GM19452 (cell line): ENCODE measurements at regions not wholly inside any gene's neighbourhood (a gene's known extent, or its start where the extent isn't known, plus 50 kb on each side); places are given as distances from the start of the nearest gene placed in this dataset.
"Not testable (repeated sequence)": the region's sequence is repeated elsewhere in the genome, so short reads cannot be mapped to it uniquely, and the experiment has no call there.

Experiments used
- ATAC-seq: cut with Tn5 transposase; IDR thresholded peaks from one replicate; pipeline ENCODE4 v1.9.1; 2021; ENCODE audit not compliant: unreplicated experiment

DNA sequence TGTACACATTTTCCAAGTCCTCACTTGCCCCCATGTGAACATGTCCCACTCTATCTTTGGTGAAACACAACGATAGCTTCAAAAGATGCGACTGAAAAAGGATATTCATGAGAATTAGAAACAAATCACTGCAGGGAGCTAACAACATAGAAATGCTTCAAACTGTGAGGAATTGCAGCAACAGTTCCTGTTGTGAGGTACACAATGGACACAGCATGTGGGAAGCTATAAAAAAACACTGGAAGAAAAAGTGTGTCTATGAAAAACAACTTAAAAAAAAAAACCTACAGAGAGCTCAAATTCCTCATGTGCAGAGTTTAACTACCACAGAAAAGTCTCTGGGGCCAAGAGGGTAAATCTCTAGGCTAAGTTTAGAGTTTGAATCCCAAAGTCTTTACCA, 51.6 kb upstream of the BLTP1 start:
- ATAC-seq, result no peak

DNA sequence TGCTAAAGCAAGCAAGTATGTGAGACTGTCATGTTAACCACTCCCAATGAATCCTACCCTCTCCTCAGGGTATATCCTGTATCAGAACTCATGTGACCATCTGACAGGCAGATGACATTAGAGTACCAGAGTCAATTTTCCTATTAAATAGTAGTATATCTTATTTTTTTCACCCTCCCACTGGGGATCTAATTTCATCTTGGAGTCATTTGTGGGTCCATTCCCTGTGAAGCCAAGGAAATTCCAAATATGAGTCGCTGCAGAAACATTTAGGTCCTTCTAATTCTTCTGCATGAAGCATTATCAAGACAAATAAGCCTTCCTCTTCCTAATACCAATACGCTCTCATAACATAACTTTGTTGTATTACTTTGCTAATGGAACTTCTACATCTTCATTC, 52.2 kb upstream of the BLTP1 start:
- no peak for ATAC-seq

DNA sequence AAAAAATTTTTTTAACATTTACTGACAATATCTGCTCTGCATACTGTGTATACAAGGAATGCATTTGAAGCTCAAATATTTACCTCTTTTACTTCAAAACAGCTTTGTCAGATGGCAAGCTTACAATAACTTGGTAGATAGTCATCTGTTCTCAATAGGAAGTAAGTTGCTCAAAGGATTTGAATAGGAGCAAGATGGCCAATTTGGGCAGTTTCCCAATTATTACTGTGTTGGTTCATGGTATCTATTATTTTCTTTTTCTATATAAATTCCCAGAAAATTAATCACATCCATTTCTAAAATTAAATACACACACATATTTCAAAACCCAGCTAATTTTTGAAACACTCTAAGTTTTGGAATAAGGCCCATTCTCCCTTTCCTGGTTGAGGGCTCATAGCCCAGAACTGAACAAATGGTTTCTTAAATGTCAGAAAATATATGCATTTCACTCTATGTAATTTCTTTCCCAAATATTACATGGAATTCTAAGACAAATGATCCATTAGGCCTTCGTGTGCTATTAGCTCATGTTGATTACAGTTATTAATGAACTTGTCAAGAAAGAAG, 60.2 kb upstream of the BLTP1 start:
- no peak for ATAC-seq

DNA sequence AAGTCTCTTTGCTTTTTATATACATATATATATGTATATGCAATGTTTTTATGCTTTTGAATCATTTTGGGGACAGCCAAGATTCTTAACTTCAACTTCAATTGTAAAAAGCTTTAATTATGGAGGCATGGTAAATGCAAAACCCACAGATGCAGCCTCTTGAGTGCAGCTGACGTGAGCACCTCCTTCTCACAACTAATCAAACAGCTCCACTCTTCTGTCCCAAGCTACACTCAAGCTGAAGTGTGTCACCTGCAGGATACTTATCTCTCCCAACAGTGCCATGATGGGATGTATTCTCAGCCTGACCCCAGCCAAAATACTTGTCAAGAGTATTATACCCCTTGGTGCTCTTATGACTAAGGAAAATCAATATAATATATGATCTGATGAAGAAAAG, 60.7 kb upstream of the BLTP1 start:
- no peak for ATAC-seq

GRCh38 chr4:122090989-122091388, 61.1 kb upstream of the BLTP1 start:
- ATAC-seq, result no peak

DNA sequence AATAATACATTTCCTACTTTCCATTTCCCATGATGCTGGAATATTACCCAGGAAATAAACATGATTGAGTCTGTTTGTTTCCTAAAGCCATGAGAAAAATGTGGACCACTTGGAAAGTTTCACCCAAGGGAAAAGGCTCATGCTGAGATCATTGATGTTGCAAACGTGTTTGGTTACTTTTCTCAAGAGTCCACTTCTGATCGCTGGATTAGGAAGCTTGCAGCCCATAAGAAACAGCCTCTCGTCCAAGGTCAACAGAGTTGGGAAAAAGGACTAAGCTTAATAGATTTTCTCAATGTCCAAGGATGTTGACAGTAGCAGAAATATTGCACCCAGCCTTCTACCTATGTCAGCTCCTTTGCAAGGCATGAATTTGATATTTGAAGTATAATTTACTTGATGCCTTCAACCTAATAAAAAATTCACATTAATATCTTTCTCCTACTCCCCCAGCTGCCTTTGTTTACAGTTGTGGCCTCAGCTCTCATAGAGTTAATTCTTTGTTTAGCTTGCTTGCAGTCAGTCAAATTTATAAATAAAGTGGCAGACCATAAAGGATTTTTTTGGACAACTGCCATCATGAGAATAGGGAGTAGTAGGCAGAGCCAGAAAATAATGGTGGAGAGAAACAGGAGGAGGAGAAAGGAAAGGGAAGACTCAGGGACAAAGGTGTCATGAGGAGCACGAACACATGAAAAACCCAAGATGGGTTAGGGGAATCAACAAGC, 65.6 kb upstream of the BLTP1 start:
- no peak for ATAC-seq

GRCh38 chr4:122083989-122084388, 68.1 kb upstream of the BLTP1 start:
- no peak for ATAC-seq

- no peak for ATAC-seq
Observed at GRCh38 chr4:122083351-122083750, 68.8 kb upstream of the BLTP1 start.

DNA sequence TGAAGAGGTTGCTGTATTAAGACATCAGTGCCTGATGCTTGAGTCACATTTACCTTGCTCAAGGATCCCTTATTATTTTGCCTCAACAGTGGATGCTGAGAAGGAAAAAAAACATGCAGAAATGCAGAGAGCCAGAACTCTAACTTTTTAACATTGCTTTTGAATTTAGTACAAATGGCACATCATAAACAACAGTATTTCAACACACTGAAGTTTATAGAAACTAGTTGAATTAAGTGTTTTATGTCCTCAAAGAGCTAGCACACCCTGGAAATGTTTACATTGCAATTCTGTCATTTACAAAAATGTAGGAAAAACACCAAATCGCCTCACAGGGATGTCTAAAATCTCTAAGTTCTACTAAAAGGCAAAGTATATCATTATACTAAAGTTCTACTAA, 69.5 kb upstream of the BLTP1 start:
- ATAC-seq, result no peak

- ATAC-seq, result not testable (repeated sequence)
Observed at GRCh38 chr4:122077653-122078052, 74.5 kb upstream of the BLTP1 start.

GRCh38 chr4:122076835-122077234, 75.3 kb upstream of the BLTP1 start:
- ATAC-seq, result not testable (repeated sequence)

DNA sequence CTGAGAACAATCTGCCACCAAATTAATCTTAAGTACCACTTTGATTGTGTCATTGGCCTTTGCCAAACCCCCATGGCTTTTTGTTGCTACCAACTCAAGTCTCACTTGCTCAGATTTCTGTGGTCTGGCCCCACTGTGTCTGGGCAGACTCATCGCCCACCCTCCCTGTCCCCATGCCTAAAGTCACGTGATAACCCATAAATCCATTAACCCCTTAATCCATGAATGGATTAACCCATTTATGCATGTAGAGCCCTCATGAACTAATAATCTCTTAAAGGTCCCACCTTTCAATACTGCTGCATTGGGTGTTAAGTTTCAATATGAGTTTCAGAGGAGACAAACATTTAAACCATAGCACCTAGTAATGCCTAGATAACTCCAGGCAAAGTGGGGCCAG, 78.5 kb upstream of the BLTP1 start:
- ATAC-seq, result no peak

- no peak for ATAC-seq
Observed at GRCh38 chr4:122065915-122066314, 86.2 kb upstream of the BLTP1 start.

- ATAC-seq, result no peak
Observed at GRCh38 chr4:122065149-122065548, 87.0 kb upstream of the BLTP1 start.

- ATAC-seq, result no peak
Observed at GRCh38 chr4:122053186-122053585, 98.9 kb upstream of the BLTP1 start.

DNA sequence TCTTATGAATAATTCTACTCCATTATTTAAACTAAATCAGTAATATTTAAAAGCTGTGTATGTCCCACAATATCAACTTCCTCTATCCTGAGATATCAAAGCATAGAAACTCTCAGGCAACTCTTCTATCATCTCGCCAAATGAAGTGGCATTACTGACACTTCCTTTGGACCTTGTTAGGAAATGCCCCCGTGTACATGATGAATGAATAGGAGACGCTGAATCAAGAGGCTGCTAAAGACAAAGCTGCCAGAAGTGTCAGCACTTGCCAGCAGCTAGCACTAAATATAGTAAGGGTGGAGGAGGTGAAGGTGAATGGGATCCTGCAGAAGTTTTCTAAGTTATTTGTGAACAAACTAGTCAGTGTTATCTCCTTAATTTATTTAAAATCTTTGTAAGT, 99.5 kb upstream of the BLTP1 start:
- no peak for ATAC-seq

DNA sequence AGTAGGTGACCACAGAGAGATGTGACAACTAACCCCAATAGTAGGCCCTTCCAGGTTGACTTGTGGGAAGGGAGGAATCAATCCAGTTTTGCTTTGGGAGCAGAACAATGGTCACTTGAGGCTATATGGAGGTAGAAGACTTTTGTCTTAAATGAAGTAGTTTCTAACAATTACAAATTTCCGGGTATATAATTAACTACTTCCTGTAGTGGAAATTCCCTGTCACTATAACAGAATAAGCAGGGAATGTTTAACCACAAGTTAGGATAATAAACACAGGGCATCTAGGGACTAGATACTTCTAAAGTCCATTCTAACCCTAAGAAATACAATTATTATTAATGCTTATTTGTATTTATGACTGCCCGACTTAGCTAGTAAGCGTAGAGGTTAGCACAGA, 99.0 kb upstream of the TRPC3 start:
- ATAC-seq, result no peak

DNA sequence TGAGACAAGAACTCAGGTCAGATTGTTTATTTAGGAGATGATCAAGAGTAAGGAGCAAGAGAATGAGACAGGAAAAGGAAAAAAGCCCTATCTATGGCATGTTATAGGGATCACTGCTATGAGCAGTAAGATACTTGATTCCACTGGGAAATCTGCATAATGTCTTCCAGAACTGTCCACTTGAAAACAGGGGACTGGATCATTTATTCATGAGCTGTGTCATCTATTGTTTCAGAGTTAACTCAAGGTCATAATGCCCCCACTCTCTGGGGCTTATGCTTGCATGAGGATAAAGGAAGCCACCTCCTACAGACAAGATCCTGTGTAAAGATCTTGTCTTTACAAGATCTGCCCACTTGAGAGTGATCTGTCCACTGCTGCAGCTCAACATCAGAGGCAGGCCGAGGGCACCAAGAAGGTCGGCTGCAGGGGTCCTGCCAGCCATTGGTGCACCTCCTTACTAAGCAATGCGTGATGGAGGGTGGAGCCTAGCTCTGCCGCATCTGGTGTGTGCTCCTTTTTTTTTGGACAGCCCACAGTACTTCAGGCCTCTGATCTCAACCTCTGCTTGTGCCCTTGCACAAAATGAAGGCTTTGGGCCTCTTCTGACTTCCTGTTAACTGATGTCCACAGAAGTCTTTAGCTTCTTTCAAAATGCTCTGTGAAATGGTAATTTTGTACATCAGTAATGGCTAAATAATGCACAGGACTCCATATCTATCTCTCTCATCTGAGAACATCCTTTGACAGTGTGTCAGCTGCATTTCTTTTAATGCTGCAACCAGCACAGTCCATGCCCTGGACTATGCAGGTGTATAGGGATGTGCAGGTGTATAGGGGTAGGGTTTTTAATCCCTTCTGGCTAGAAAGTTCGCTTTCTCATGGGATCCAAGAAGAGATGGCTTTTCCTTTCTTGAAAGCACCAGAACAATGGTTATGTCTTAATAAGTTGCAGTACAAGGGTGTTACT, 95.9 kb upstream of the TRPC3 start:
- ATAC-seq, result no peak

- no peak for ATAC-seq
Observed at GRCh38 chr4:122046255-122046654, 94.4 kb upstream of the TRPC3 start.

- no peak for ATAC-seq
Observed at GRCh38 chr4:122045533-122045932, 93.7 kb upstream of the TRPC3 start.

- no peak for ATAC-seq
Observed at GRCh38 chr4:122044501-122044900, 92.6 kb upstream of the TRPC3 start.

GRCh38 chr4:122041312-122041711, 89.5 kb upstream of the TRPC3 start:
- no peak for ATAC-seq
